ENCODE measurements at regions not wholly inside any gene's neighbourhood (a gene's known extent, or its start where the extent isn't known, plus 50 kb on each side); places are given as distances from the start of the nearest gene placed in this dataset.

- no peaks in the 10 kb centered on the region for H4K20me1 ChIP-seq (ENCODE audit: insufficient read depth, low read length)
- no TSS peak for BruUV-seq (replicated peaks)
- H3K9me3 ChIP-seq (ENCODE audit: low read length) = no peaks in the 10 kb centered on the region
- no peaks in the 10 kb centered on the region for H3K4me1 ChIP-seq (ENCODE audit: insufficient read depth, low read length, poor library complexity, severe bottlenecking)
- no peaks in the 10 kb centered on the region for H3K79me2 ChIP-seq (ENCODE audit: insufficient read depth, low read depth, low read length)
- POLR2A ChIA-PET = interaction anchor here (1.6 kb wide), 1 partner anchor 14 kb away, joined by 4 read pairs; no protein-coding TSS in a partner anchor
- H3K36me3 ChIP-seq (ENCODE audit: insufficient read depth, low read length) = no peaks in the 10 kb centered on the region
- intact Hi-C loops (cut with micrococcal nuclease; ENCODE audit: unreplicated experiment) = no loop called here
- TF ChIP-seq CTCF (conservative IDR thresholded peaks at IDR 0.05; ENCODE audit: low read length) = no peak
- no peak for TF ChIP-seq EZH2phosphoT487 (IDR thresholded peaks at IDR 0.05; ENCODE audit: borderline replicate concordance, low read depth, low read length)
- H3K9me2 ChIP-seq (ENCODE audit: insufficient read depth, low read length) = no peaks in the 10 kb centered on the region
- no peak overlapping the region for H3K27ac ChIP-seq (ENCODE audit: low read depth, low read length, poor library complexity, severe bottlenecking)
- H2AFZ ChIP-seq (ENCODE audit: low read length) = no peak overlapping the region
- H3K4me3 ChIP-seq (ENCODE audit: low read depth, low read length, poor library complexity, severe bottlenecking) = no peak overlapping the region
- no peak for DNase-seq (ENCODE audit: low spot score)
- CTCF ChIA-PET (ENCODE audit: unreplicated experiment) = no interaction called here
- no peak overlapping the region for H3K4me2 ChIP-seq (ENCODE audit: low read length)
Measured at GRCh38 chr4:156194896-156195295, 241.2 kb upstream of the CTSO start.

- Histone ChIP-seq H3K4me3 (ENCODE audit: low read depth, low read length, poor library complexity, severe bottlenecking) (no peak overlapping the region), H3K4me1 (ENCODE audit: insufficient read depth, low read length, poor library complexity, severe bottlenecking) (no peaks in the 10 kb centered on the region), H3K36me3 (ENCODE audit: insufficient read depth, low read length) (no peaks in the 10 kb centered on the region), H2AFZ (ENCODE audit: low read length) (no peak overlapping the region), H3K9me2 (ENCODE audit: insufficient read depth, low read length) (no peaks in the 10 kb centered on the region), H3K79me2 (ENCODE audit: insufficient read depth, low read depth, low read length) (no peaks in the 10 kb centered on the region), H3K4me2 (ENCODE audit: low read length) (no peak overlapping the region), H4K20me1 (ENCODE audit: insufficient read depth, low read length) (no peaks in the 10 kb centered on the region), H3K9me3 (ENCODE audit: low read length) (no peaks in the 10 kb centered on the region), H3K27ac (ENCODE audit: low read depth, low read length, poor library complexity, severe bottlenecking) (no peak overlapping the region)
- POLR2A ChIA-PET = interaction anchor here (0.8 kb wide), 1 partner anchor 11 kb away, joined by 3 read pairs; no protein-coding TSS in a partner anchor
- no TSS peak for BruUV-seq (replicated peaks)
- CTCF ChIA-PET (ENCODE audit: unreplicated experiment) = no interaction called here
- DNase-seq (ENCODE audit: low spot score) = no peak
- TF ChIP-seq EZH2phosphoT487 (IDR thresholded peaks at IDR 0.05; ENCODE audit: borderline replicate concordance, low read depth, low read length) = no peak
- TF ChIP-seq CTCF (conservative IDR thresholded peaks at IDR 0.05; ENCODE audit: low read length) = no peak
- intact Hi-C loops (cut with micrococcal nuclease; ENCODE audit: unreplicated experiment) = no loop called here
Measured at GRCh38 chr4:156193800-156194199, 240.1 kb upstream of the CTSO start.

GRCh38 chr4:156193106-156193505 lies 239.4 kb upstream of the CTSO start:
- no peak for TF ChIP-seq EZH2phosphoT487 (IDR thresholded peaks at IDR 0.05; ENCODE audit: borderline replicate concordance, low read depth, low read length)
- TF ChIP-seq CTCF (conservative IDR thresholded peaks at IDR 0.05; ENCODE audit: low read length) = no peak
- CTCF ChIA-PET (ENCODE audit: unreplicated experiment) = no interaction called here
- BruUV-seq (replicated peaks) = no TSS peak

More at GRCh38 chr4:156193106-156193505, 239.4 kb upstream of the CTSO start:
- Histone ChIP-seq H2AFZ (ENCODE audit: low read length) (no peak overlapping the region), H3K79me2 (ENCODE audit: insufficient read depth, low read depth, low read length) (no peaks in the 10 kb centered on the region), H3K4me3 (ENCODE audit: low read depth, low read length, poor library complexity, severe bottlenecking) (no peak overlapping the region), H3K9me2 (ENCODE audit: insufficient read depth, low read length) (no peaks in the 10 kb centered on the region), H3K36me3 (ENCODE audit: insufficient read depth, low read length) (no peaks in the 10 kb centered on the region), H3K4me2 (ENCODE audit: low read length) (no peak overlapping the region), H4K20me1 (ENCODE audit: insufficient read depth, low read length) (no peaks in the 10 kb centered on the region), H3K4me1 (ENCODE audit: insufficient read depth, low read length, poor library complexity, severe bottlenecking) (no peaks in the 10 kb centered on the region), H3K9me3 (ENCODE audit: low read length) (no peaks in the 10 kb centered on the region), H3K27ac (ENCODE audit: low read depth, low read length, poor library complexity, severe bottlenecking) (no peak overlapping the region)
- intact Hi-C loops (cut with micrococcal nuclease; ENCODE audit: unreplicated experiment) = no loop called here
- POLR2A ChIA-PET = interaction anchor here (0.8 kb wide), 1 partner anchor 12 kb away, joined by 3 read pairs; no protein-coding TSS in a partner anchor
- DNase-seq (ENCODE audit: low spot score) = no peak

All from OCI-LY7 (cell line).